GM23338 (cell line): ENCODE measurements at regions not wholly inside any gene's neighbourhood (a gene's known extent, or its start where the extent isn't known, plus 50 kb on each side); places are given as distances from the start of the nearest gene placed in this dataset.

Experiments used
- ATAC-seq: fragments of 200-7000 bp; cut with Tn5 transposase; 3 replicates; pipeline ENCODE4 v1.9.1; 2020
- DNase-seq: peaks from one replicate; pipeline ENCODE4 v3.0.0-alpha.2; 2015; ENCODE audit warnings: low spot score
- H2AFZ ChIP-seq: fragments of 200-600 bp; sonication (generic); 2 replicates; pipeline ENCODE4 v1.8.0; 2016; ENCODE audit warnings: antibody characterized with exemption, mild to moderate bottlenecking, moderate library complexity
- H3F3A ChIP-seq: fragments of 200-600 bp; sonication (generic); replicated peaks from 2 replicates; pipeline ENCODE4 v1.8.0; 2017; ENCODE audit warnings: antibody characterized with exemption, mixed run types, low read depth
- H3K27ac ChIP-seq: fragments of 200-600 bp; sonication (generic); 2 replicates; pipeline ENCODE4 v1.6.1; 2016; ENCODE audit warnings: low read depth
- H3K27me3 ChIP-seq: fragments of 200-600 bp; sonication (generic); 2 replicates; pipeline ENCODE4 v1.8.0; 2016; ENCODE audit warnings: mild to moderate bottlenecking, mixed run types, moderate library complexity; ENCODE audit not compliant: insufficient read depth
- H3K36me3 ChIP-seq: fragments of 200-600 bp; sonication (generic); 2 replicates; pipeline ENCODE4 v1.8.0; 2016; ENCODE audit warnings: mild to moderate bottlenecking; ENCODE audit not compliant: insufficient read depth
- H3K4me1 ChIP-seq: fragments of 200-600 bp; sonication (generic); 2 replicates; pipeline ENCODE4 v1.8.0; 2016; ENCODE audit warnings: mild to moderate bottlenecking, moderate library complexity; ENCODE audit not compliant: insufficient read depth
- H3K4me2 ChIP-seq: fragments of 200-600 bp; sonication (generic); 2 replicates; pipeline ENCODE4 v1.7.1; 2017; ENCODE audit warnings: mixed run types
- H3K4me3 ChIP-seq: fragments of 200-600 bp; sonication (generic); 2 replicates; pipeline ENCODE4 v1.6.1; 2016; ENCODE audit warnings: mixed run types
- H3K79me2 ChIP-seq: fragments of 200-600 bp; sonication (generic); replicated peaks from 2 replicates; pipeline ENCODE4 v1.8.0; 2017; ENCODE audit warnings: mild to moderate bottlenecking; ENCODE audit not compliant: insufficient read depth
- H3K9me2 ChIP-seq: fragments of 200-600 bp; sonication (generic); 2 replicates; pipeline ENCODE4 v1.8.0; 2017; ENCODE audit not compliant: insufficient read depth
- H4K20me1 ChIP-seq: fragments of 200-600 bp; sonication (generic); replicated peaks from 2 replicates; pipeline ENCODE4 v1.8.0; 2017; ENCODE audit warnings: mild to moderate bottlenecking; ENCODE audit not compliant: insufficient read depth
- H3K27ac Mint-ChIP-seq: 2 replicates; pipeline ENCODE4 v1.8.0; 2020; ENCODE audit warnings: inconsistent platforms, mild to moderate bottlenecking, moderate library complexity, mixed read lengths
- H3K27me3 Mint-ChIP-seq: 3 replicates; pipeline ENCODE4 v1.8.0; 2022; ENCODE audit warnings: low read depth, mild to moderate bottlenecking, moderate library complexity, mixed read lengths, inconsistent platforms; ENCODE audit not compliant: insufficient read depth, poor library complexity
- H3K36me3 Mint-ChIP-seq: 3 replicates; pipeline ENCODE4 v1.8.0; 2021; ENCODE audit warnings: low read depth, mild to moderate bottlenecking, inconsistent platforms, moderate library complexity, mixed read lengths
- H3K4me1 Mint-ChIP-seq: 3 replicates; pipeline ENCODE4 v1.8.0; 2020; ENCODE audit warnings: mild to moderate bottlenecking, inconsistent platforms, mixed read lengths
- H3K4me3 Mint-ChIP-seq: 3 replicates; pipeline ENCODE4 v1.8.0; 2021; ENCODE audit warnings: moderate library complexity, mild to moderate bottlenecking, inconsistent platforms, mixed read lengths
- H3K9me3 Mint-ChIP-seq: 3 replicates; pipeline ENCODE4 v1.8.0; 2020; ENCODE audit warnings: moderate library complexity, mild to moderate bottlenecking, inconsistent platforms, mixed read lengths
- CREB1 ChIP-seq: fragments of 250-450 bp; sonication (Bioruptor Pico); IDR thresholded peaks from 2 replicates; pipeline ENCODE4 v1.5.0; 2020; ENCODE audit warnings: low read depth, mild to moderate bottlenecking, moderate library complexity
- CTCF ChIP-seq, 2 experiments: fragments of 200-600 bp in 1 of 2; sonication (generic) in 1 of 2; conservative IDR thresholded peaks; 2 replicates each; pipeline versions ENCODE4 v1.5.1 to v1.6.1; 2016 to 2017; ENCODE audit warnings: antibody characterized with exemption in 2 of 2, low read depth in 2 of 2, mild to moderate bottlenecking in 2 of 2, moderate library complexity in 1 of 2
- ETS1 ChIP-seq: IDR thresholded peaks from 2 replicates; pipeline ENCODE4 v1.6.1; 2016; ENCODE audit warnings: antibody characterized with exemption
- EZH2phosphoT487 ChIP-seq: fragments of 200-600 bp; sonication (generic); IDR thresholded peaks from one replicate; pipeline ENCODE4 v1.8.1; 2018; ENCODE audit warnings: antibody characterized with exemption; ENCODE audit not compliant: unreplicated experiment
- JUNB ChIP-seq: IDR thresholded peaks from one replicate; pipeline ENCODE4 v1.6.1; 2016; ENCODE audit warnings: antibody characterized with exemption; ENCODE audit not compliant: unreplicated experiment
- NANOG ChIP-seq: IDR thresholded peaks from 2 replicates; pipeline ENCODE4 v1.6.1; 2016; ENCODE audit warnings: antibody characterized with exemption, borderline replicate concordance
- POLR2AphosphoS5 ChIP-seq: IDR thresholded peaks from 2 replicates; pipeline ENCODE4 v1.6.1; 2016; ENCODE audit warnings: antibody characterized with exemption, low read depth
- REST ChIP-seq: IDR thresholded peaks from one replicate; pipeline ENCODE4 v1.6.1; 2018; ENCODE audit warnings: antibody characterized with exemption; ENCODE audit not compliant: unreplicated experiment
- STAT1 ChIP-seq: IDR thresholded peaks from one replicate; pipeline ENCODE4 v1.6.1; 2016; ENCODE audit warnings: antibody characterized with exemption; ENCODE audit not compliant: unreplicated experiment
- ZNF114 ChIP-seq: fragments of 250-450 bp; sonication (Bioruptor Pico); IDR thresholded peaks from 2 replicates; pipeline ENCODE4 v1.5.0; 2020; ENCODE audit warnings: mild to moderate bottlenecking, moderate library complexity
- ZNF331 ChIP-seq: fragments of 250-450 bp; sonication (Bioruptor Pico); IDR thresholded peaks from 2 replicates; pipeline ENCODE4 v1.5.0; 2020; ENCODE audit warnings: low read depth, mild to moderate bottlenecking, moderate library complexity
- ZNF462 ChIP-seq: fragments of 250-450 bp; sonication (Bioruptor Pico); IDR thresholded peaks from 2 replicates; pipeline ENCODE4 v1.5.0; 2020; ENCODE audit warnings: mild to moderate bottlenecking, moderate library complexity

GRCh38 chrX:120769576-120770341 lies 105.9 kb downstream of the CT47B1 start (continued):
- TF ChIP-seq JUNB, result no peak
- TF ChIP-seq CTCF (conservative IDR thresholded peaks at IDR 0.05; ENCODE audit: low read depth in 2 of 2), result peak; percentile 33 to 53
- TF ChIP-seq ZNF331 (CRISPR knock-in tag), result no peak

GRCh38 chrX:120768681-120769080 lies 107.0 kb downstream of the CT47B1 start:
- Mint-ChIP-seq H3K4me3 (no peak overlapping the region), H3K27ac (no peak overlapping the region), H3K27me3 (peaks cover 2% of the 10 kb centered on the region), H3K4me1 (no peaks in the 10 kb centered on the region), H3K9me3 (no peaks in the 10 kb centered on the region), H3K36me3 (no peaks in the 10 kb centered on the region)
- Histone ChIP-seq H2AFZ (no peak overlapping the region), H3K4me1 (no peaks in the 10 kb centered on the region), H3K27me3 (no peaks in the 10 kb centered on the region), H3F3A (no peaks in the 10 kb centered on the region), H4K20me1 (no peaks in the 10 kb centered on the region), H3K4me2 (no peak overlapping the region), H3K4me3 (no peak overlapping the region), H3K9me2 (no peaks in the 10 kb centered on the region), H3K79me2 (no peaks in the 10 kb centered on the region), H3K36me3 (no peaks in the 10 kb centered on the region), H3K27ac (no peak overlapping the region)
- ATAC-seq (no peak), DNase-seq (no peak)
- no peak for TF ChIP-seq ZNF114 (CRISPR knock-in tag)
- TF ChIP-seq CREB1 (CRISPR knock-in tag), result no peak
- TF ChIP-seq ZNF462 (CRISPR knock-in tag), result no peak
- TF ChIP-seq REST, result no peak
- no peak for TF ChIP-seq EZH2phosphoT487
- TF ChIP-seq JUNB, result no peak
- TF ChIP-seq ETS1, result no peak
- TF ChIP-seq NANOG, result no peak
- no peak for TF ChIP-seq POLR2AphosphoS5
- TF ChIP-seq STAT1, result no peak
- TF ChIP-seq ZNF331 (CRISPR knock-in tag), result no peak
